AG04450 (cell line): ENCODE measurements at regions not wholly inside any gene's neighbourhood (a gene's known extent, or its start where the extent isn't known, plus 50 kb on each side); places are given as distances from the start of the nearest gene placed in this dataset.

Experiments used
- CTCF ChIA-PET: fragments of 300-600, 350-600 bp; formaldehyde crosslinking; extraction: SDS; loops from one replicate; lab custom pipeline; 2022; ENCODE audit warnings: antibody characterized with exemption, inconsistent platforms; lab: Charles Lee
- POLR2A ChIA-PET: fragments of 350-600 bp; formaldehyde crosslinking; extraction: SDS; loops from one replicate; lab custom pipeline; 2021; ENCODE audit warnings: antibody characterized with exemption, inconsistent platforms; lab: Yijun Ruan, JAX
- DNase-seq: peaks from one replicate; pipeline ENCODE4 v3.0.0-alpha.2; 2011; ENCODE audit warnings: low read depth, low spot score
- H3K27ac ChIP-seq: one replicate; pipeline ENCODE4 v1.5.1; 2012; ENCODE audit warnings: low read depth, low read length, control low read depth
- H3K27me3 ChIP-seq: one replicate; pipeline ENCODE4 v1.6.0; 2012; ENCODE audit warnings: low read length; ENCODE audit not compliant: control insufficient read depth, insufficient read depth
- H3K4me3 ChIP-seq: 2 replicates; pipeline ENCODE4 v1.5.1; 2011; ENCODE audit warnings: mild to moderate bottlenecking, low read depth, low read length, control low read depth
- H3K9me3 ChIP-seq: 2 replicates; pipeline ENCODE4 v1.5.1; 2012; ENCODE audit warnings: low read length; ENCODE audit not compliant: control insufficient read depth, insufficient read depth
- CTCF ChIP-seq: IDR thresholded peaks from 2 replicates; pipeline ENCODE4 v1.5.1; 2011; ENCODE audit warnings: low read depth, low read length, control low read depth, inconsistent platforms

- CTCF ChIA-PET = no interaction called here
- no peaks in the 10 kb centered on the region for H3K27me3 ChIP-seq
- no peaks in the 10 kb centered on the region for H3K9me3 ChIP-seq
- TF ChIP-seq CTCF = no peak
- DNase-seq = no peak
- H3K27ac ChIP-seq = no peak overlapping the region
- H3K4me3 ChIP-seq = no peak overlapping the region
- POLR2A ChIA-PET = no interaction called here
These were observed 171.8 kb downstream of the CNTN3 start for GRCh38 chr3:74442683-74443082.

- Histone ChIP-seq H3K4me3 (no peak overlapping the region), H3K9me3 (no peaks in the 10 kb centered on the region), H3K27ac (no peak overlapping the region), H3K27me3 (no peaks in the 10 kb centered on the region)
- ChIA-PET CTCF (no interaction called here), POLR2A (no interaction called here)
- DNase-seq = no peak
- TF ChIP-seq CTCF = no peak
These were observed 172.4 kb downstream of the CNTN3 start for GRCh38 chr3:74442068-74442467.

- Histone ChIP-seq H3K27me3 (no peaks in the 10 kb centered on the region), H3K27ac (no peak overlapping the region), H3K4me3 (no peak overlapping the region), H3K9me3 (no peaks in the 10 kb centered on the region)
- no peak for DNase-seq
- ChIA-PET POLR2A (no interaction called here), CTCF (no interaction called here)
- no peak for TF ChIP-seq CTCF
These were observed 178.3 kb downstream of the CNTN3 start for GRCh38 chr3:74436184-74436583.

- DNase-seq = no peak
- no peaks in the 10 kb centered on the region for H3K9me3 ChIP-seq
- H3K27me3 ChIP-seq = no peaks in the 10 kb centered on the region
- no peak overlapping the region for H3K4me3 ChIP-seq
- H3K27ac ChIP-seq = no peak overlapping the region
- POLR2A ChIA-PET = no interaction called here
- CTCF ChIA-PET = no interaction called here
- TF ChIP-seq CTCF = no peak
These were observed 178.8 kb downstream of the CNTN3 start for GRCh38 chr3:74435631-74436030.

- DNase-seq = no peak
- H3K27ac ChIP-seq = no peak overlapping the region
- H3K9me3 ChIP-seq = no peaks in the 10 kb centered on the region
- POLR2A ChIA-PET = no interaction called here
- CTCF ChIA-PET = no interaction called here
- TF ChIP-seq CTCF = no peak
- H3K4me3 ChIP-seq = no peak overlapping the region
- no peaks in the 10 kb centered on the region for H3K27me3 ChIP-seq
These were observed 180.1 kb downstream of the CNTN3 start for GRCh38 chr3:74434406-74434805.
